NCI-H2029 (cell line): ENCODE measurements at regions not wholly inside any gene's neighbourhood (a gene's known extent, or its start where the extent isn't known, plus 50 kb on each side); places are given as distances from the start of the nearest gene placed in this dataset.

Source experiments
- DNase-seq: peaks from one replicate; lab custom pipeline; 2025; lab: John Stamatoyannopoulos, UW

GRCh38 chr1:13922466-13923110 is 222.6 kb downstream of the PRDM2 start:
- no peak for DNase-seq

GRCh38 chr1:13926556-13926955 is 226.6 kb downstream of the PRDM2 start:
- no peak for DNase-seq

DNA sequence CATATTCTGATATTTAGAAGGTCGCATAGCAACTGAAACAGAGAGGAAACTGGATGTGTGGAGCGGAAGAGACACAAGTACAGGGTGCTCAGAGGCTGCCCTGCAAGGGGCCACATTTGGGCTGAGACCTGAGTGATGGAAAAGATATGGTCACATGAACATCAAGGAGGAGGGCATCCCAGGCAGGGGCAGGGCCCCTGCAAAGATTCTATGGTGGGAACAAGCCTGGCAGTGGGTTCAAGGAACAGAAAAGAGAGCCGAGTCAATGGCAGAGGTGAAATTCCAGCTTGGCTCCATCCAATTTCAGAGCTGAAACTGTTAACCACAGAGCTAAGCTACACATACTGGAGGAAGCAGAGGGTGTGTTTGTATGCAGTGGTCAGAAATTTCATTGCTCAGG is 227.7 kb downstream of the PRDM2 start:
- no peak for DNase-seq

- no peak for DNase-seq
Measured at GRCh38 chr1:13929313-13929712, 229.3 kb downstream of the PRDM2 start.

DNA sequence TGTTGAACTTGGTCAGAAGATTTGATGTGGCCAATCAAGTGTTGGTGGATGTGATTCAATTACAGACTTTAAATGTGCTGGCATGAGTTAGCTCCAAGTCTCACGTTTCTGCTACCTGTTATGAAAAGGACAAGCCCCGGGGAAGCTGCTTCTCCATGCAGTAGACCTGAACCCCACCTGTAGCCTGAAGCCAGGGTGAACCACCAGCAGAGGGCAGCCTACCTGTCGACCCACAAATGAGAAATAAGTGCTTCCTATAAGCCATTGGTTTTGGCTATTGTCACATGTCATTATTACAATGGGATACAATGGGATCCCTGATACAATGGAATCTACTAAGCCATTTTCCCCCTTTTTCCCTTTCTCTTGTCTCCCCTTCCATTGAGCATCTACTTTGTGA is 230.2 kb downstream of the PRDM2 start:
- no peak for DNase-seq

DNA sequence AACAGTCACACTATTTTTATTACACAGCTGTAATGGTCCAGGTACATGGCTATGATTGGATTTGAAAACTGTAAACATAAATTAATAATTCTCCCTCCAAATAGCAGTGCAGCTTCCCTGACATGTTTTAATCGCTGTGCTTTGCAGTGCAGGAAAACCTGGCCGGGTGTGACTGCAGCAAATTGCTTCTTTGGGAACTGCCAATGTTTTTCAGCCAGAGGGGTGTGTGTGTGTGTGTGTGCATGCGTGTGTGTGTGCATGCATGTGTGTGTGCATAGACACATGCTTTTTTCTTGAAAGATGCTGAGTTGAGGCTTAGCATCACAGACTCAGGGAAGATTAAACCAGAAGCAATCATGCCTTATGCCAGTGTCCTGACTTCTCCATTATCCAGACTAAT is 231.2 kb downstream of the PRDM2 start:
- DNase-seq = no peak

- DNase-seq = peak; percentile 70
Measured at GRCh38 chr1:13935336-13935735, 235.3 kb downstream of the PRDM2 start.

- no peak for DNase-seq
Measured at GRCh38 chr1:13941315-13941714, 241.3 kb downstream of the PRDM2 start.

GRCh38 chr1:13943055-13943454 is 243.1 kb downstream of the PRDM2 start:
- DNase-seq = no peak

DNA sequence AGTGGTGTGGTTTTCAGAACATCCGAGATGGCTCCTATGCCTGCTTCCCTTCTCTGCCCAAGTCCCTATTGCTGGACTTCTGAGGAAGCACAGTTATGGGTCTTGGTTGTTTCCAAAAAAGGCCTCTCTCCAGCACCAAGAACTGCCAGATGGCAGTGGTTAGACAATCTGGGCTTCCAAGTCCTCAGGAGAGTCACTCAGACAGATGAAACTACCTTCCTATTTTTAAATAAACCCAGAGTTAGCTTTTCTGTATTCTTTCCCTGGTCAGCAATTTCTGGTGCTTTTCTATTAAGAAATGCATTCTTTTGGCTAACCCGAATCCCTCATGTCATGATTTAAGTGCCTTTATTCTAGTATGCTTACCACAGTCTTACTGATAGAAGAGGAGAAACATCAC is 245.9 kb downstream of the PRDM2 start:
- DNase-seq = no peak

GRCh38 chr1:13947658-13948057 is 247.7 kb downstream of the PRDM2 start:
- DNase-seq = no peak

- DNase-seq = no peak
Measured at GRCh38 chr1:13948396-13948795, 248.4 kb downstream of the PRDM2 start.

GRCh38 chr1:13948888-13949391 is 249.0 kb downstream of the PRDM2 start:
- no peak for DNase-seq

DNA sequence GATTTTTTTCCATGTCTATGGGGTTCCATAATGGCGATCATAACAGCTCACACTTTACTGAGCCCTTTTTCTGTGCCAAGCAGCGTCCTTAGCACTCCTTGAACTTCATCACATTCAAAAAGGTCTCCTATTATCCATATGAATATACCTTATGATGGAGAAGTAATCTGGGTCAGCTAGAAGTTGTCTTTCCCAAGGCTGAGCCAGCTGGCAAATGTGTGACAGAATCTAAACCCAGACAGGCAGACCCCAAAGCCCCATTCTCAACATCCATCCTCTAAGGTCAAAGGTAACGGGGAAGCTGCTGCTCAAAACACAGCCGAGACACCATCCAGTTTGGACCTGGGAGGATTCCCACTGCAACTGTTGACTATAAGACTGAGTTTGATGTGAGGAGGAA is 249.6 kb downstream of the PRDM2 start:
- DNase-seq = no peak

GRCh38 chr1:13950637-13951036 is 250.6 kb downstream of the PRDM2 start:
- no peak for DNase-seq

GRCh38 chr1:13951793-13952751 is 252.1 kb downstream of the PRDM2 start:
- DNase-seq = no peak

GRCh38 chr1:13952985-13953384 is 253.0 kb downstream of the PRDM2 start:
- DNase-seq = no peak

- DNase-seq = no peak
Measured at GRCh38 chr1:13956393-13956792, 256.4 kb downstream of the PRDM2 start.

GRCh38 chr1:13960375-13960987 is 260.5 kb downstream of the PRDM2 start:
- peak; percentile 32 for DNase-seq

- DNase-seq = no peak
Measured at GRCh38 chr1:13964768-13965167, 264.8 kb downstream of the PRDM2 start.

GRCh38 chr1:13965770-13966398 is 265.9 kb downstream of the PRDM2 start:
- DNase-seq = peak; percentile 64

DNA sequence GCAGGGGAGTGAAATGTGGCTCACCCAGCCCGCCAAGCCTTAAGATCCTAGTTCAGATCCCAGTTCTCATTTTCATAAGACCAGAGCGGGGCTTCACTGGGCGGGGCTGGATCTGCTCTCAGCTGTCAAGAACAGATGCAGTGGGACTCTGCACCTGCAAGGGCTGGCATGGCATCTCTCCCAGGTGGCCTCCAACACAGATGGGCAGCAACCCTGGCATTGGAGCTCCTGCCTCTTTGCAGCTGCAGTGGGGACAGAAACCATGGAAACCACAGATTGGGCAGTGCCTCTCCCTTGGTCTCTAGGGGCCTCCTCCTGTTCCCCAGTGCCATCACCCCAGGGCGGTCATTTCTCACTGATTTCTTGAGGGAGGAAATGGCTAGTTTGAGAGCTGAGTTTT is 267.7 kb downstream of the PRDM2 start:
- DNase-seq = no peak
